ENCODE measurements at regions not wholly inside any gene's neighbourhood (a gene's known extent, or its start where the extent isn't known, plus 50 kb on each side); places are given as distances from the start of the nearest gene placed in this dataset.
"Not testable (repeated sequence)": the region's sequence is repeated elsewhere in the genome, so short reads cannot be mapped to it uniquely, and the experiment has no call there.

DNA sequence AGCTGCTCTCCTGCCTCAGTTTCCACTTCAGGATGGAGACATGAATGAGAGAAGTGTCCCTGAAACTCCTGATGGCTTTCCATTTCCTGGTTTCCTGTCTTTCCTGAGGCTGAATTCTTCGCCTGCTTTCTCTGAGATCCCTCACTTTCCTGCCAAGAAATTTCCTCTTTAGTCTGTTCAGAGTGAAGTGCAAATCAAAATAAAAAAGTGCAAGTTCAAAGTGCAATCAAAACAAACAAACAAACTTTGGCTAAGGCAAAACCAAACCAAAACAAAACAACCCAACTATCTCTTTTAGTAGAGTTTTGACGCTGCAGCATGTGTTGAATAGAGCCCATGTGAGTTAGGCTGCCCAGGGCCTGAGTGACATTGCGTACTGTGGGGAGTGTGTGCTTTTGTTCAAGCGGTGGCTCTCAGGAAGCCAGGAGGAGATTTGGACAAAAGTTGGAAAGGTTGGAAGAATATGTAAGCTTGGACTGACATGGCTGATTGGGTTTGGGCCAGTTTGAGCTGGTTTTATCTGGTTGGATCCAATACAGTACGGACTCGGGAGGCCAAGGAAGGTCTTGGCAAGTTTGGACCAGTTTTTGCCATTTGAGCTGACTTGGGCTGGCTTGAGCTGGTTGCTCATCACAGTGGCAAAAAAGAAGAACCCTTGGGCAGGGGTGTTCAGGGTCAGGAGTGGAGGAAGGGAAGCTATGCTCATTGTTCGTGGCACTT is 61.1 kb upstream of the TINAGL1 start:
- H3K4me3 ChIP-seq, result no peak overlapping the region
- no peaks in the 10 kb centered on the region for H3K36me3 ChIP-seq (ENCODE audit: insufficient read depth, low read length)
- no peak for TF ChIP-seq POLR2AphosphoS5 (IDR thresholded peaks at IDR 0.05; ENCODE audit: borderline replicate concordance, low read depth, low read length)
- TF ChIP-seq FOXP2 (optimal IDR thresholded peaks at IDR 0.05; ENCODE audit: control extremely low read depth, extremely low read length, insufficient read depth), result no peak
- TF ChIP-seq EZH2 (IDR thresholded peaks at IDR 0.05), result no peak
- no peak overlapping the region for H3K9ac ChIP-seq (ENCODE audit: insufficient read length)
- no peak overlapping the region for H3K27ac ChIP-seq
- DNase-seq (ENCODE audit: low read depth, low spot score), result no peak
- H3K9me3 ChIP-seq (ENCODE audit: low read depth, low read length), result no peaks in the 10 kb centered on the region

DNA sequence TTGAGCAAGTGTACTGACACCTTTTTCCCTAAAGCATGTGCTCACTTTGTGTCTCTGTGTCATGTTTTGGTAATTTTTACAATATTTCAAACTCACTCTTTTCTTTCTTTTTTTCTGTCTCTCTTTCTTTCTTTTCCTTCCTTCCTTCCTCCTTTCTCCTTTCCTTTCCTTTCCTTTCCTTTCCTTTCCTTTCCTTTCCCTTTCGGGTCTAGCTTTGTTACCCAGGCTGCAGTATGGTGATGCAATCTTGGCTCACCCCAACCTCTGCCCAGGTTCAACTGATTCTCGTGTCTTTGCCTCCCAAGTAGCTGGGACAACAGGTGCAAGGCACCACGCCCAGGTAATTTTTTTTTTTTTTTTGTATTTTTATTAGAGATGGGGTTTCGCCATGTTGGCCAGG is 60.4 kb upstream of the TINAGL1 start:
- TF ChIP-seq EZH2 (IDR thresholded peaks at IDR 0.05), result no peak
- no peak for TF ChIP-seq POLR2AphosphoS5 (IDR thresholded peaks at IDR 0.05; ENCODE audit: borderline replicate concordance, low read depth, low read length)
- no peak for TF ChIP-seq FOXP2 (optimal IDR thresholded peaks at IDR 0.05; ENCODE audit: control extremely low read depth, extremely low read length, insufficient read depth)
- DNase-seq (ENCODE audit: low read depth, low spot score), result no peak
- no peaks in the 10 kb centered on the region for H3K36me3 ChIP-seq (ENCODE audit: insufficient read depth, low read length)
- H3K9ac ChIP-seq (ENCODE audit: insufficient read length), result no peak overlapping the region
- H3K4me3 ChIP-seq, result no peak overlapping the region
- H3K9me3 ChIP-seq (ENCODE audit: low read depth, low read length), result no peaks in the 10 kb centered on the region
- H3K27ac ChIP-seq, result no peak overlapping the region

DNA sequence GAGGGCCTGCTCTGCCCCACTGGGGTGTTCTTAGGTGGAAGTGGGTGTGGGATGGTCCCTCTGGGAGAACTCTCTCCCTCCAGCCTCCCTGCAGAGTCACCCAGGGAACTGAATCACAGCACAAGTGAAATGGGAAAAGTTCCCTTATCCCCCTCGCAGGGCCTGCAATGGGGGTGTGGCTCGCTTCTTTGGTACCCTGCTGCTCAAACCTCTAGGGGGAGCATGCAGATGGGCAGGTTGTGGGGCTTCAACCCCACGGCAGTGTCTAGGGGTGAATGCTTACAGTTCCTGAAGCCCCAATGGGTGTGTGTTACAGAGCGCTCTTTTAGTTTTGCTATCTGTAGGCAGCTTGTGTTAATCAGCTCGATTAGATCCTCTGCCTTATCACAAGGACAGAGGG is 59.0 kb upstream of the TINAGL1 start:
- no peak overlapping the region for H3K4me3 ChIP-seq
- TF ChIP-seq FOXP2 (optimal IDR thresholded peaks at IDR 0.05; ENCODE audit: control extremely low read depth, extremely low read length, insufficient read depth) (no peak), EZH2 (IDR thresholded peaks at IDR 0.05) (no peak), POLR2AphosphoS5 (IDR thresholded peaks at IDR 0.05; ENCODE audit: borderline replicate concordance, low read depth, low read length) (no peak)
- DNase-seq (ENCODE audit: low read depth, low spot score), result no peak
- no peaks in the 10 kb centered on the region for H3K36me3 ChIP-seq (ENCODE audit: insufficient read depth, low read length)
- no peak overlapping the region for H3K27ac ChIP-seq
- no peak overlapping the region for H3K9ac ChIP-seq (ENCODE audit: insufficient read length)
- no peaks in the 10 kb centered on the region for H3K9me3 ChIP-seq (ENCODE audit: low read depth, low read length)

DNA sequence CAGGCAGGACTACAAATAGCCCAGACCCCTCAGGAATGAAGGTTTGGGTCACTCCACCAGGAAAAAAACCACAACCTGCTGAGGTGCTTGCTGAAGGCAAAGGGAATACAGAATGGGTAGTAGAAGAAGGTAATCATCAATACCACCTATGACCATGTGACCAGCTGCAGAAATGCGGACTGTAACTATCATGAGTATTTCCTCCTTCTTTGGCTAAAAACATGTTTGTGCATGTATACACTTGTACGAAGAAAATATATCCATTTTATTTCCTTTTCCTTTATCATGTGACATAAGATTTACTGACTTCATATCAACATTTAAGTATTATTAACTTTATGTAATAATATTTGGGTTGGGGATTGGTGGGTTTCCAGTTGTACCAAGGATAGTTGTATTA is 58.3 kb upstream of the TINAGL1 start:
- H3K9ac ChIP-seq (ENCODE audit: insufficient read length); H3K9me3 ChIP-seq (ENCODE audit: low read depth, low read length); DNase-seq (ENCODE audit: low read depth, low spot score); H3K4me3 ChIP-seq; H3K36me3 ChIP-seq (ENCODE audit: insufficient read depth, low read length); H3K27ac ChIP-seq: not testable (repeated sequence)

DNA sequence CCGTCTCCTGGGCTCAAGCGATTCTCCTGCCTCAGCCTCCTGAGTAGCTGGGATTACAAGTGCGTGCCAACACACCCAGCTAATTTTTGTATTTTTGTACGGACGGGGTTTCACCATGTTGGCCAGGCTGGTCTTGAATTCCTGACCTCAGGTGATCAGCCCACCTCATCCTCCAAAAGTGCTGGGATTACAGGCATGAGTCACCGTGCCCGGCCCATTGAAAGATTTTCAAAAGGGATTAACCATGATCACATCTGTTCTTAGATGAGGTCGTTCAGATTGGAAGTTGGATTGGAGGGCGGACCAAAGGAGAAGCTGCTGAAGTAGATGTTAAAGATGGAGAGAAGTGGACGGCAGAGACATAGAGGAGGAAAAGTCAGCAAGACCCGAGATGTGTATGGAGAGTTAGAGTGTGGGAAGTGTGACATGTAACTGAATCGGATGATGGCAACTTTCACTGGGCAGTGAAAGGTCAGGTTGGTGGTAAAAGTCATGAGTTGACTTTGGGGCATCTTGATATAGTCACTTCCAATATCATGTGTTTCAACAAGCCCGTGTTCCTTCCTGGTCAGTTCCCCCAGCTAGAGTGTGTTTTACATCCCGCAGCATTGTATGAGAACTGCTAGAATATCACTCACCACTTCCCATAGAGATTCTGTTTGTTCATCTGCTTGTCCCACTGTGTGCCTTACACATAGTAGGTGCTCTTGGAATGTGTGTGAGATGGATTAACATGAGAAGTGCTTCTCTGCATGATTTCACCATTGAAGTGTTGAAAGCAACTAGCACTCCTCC is 54.4 kb upstream of the TINAGL1 start:
- no peak for DNase-seq (ENCODE audit: low read depth, low spot score)
- Histone ChIP-seq H3K27ac (no peak overlapping the region), H3K9me3 (ENCODE audit: low read depth, low read length) (no peaks in the 10 kb centered on the region), H3K4me3 (no peak overlapping the region), H3K9ac (ENCODE audit: insufficient read length) (no peak overlapping the region), H3K36me3 (ENCODE audit: insufficient read depth, low read length) (no peaks in the 10 kb centered on the region)
- TF ChIP-seq FOXP2 (optimal IDR thresholded peaks at IDR 0.05; ENCODE audit: control extremely low read depth, extremely low read length, insufficient read depth) (no peak), EZH2 (IDR thresholded peaks at IDR 0.05) (no peak), POLR2AphosphoS5 (IDR thresholded peaks at IDR 0.05; ENCODE audit: borderline replicate concordance, low read depth, low read length) (no peak)

DNA sequence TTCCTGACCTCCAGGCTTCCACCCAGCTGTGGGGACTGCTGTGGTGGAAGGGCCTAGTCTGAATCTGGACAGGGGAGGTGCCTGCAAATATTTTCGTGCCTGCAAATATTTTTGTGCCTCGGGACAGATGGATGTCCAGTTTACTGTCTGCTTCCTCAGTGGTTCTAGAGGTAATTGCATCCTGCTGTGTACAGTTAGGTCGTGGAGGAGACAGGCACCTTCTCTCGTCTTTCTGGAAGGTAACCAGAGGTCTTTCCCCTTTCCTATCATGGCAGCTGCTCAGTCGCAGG is 53.8 kb upstream of the TINAGL1 start:
- Histone ChIP-seq H3K36me3 (ENCODE audit: insufficient read depth, low read length) (no peaks in the 10 kb centered on the region), H3K4me3 (no peak overlapping the region), H3K9ac (ENCODE audit: insufficient read length) (no peak overlapping the region), H3K27ac (no peak overlapping the region), H3K9me3 (ENCODE audit: low read depth, low read length) (no peaks in the 10 kb centered on the region)
- no peak for DNase-seq (ENCODE audit: low read depth, low spot score)
- TF ChIP-seq EZH2 (IDR thresholded peaks at IDR 0.05), result no peak
- TF ChIP-seq FOXP2 (optimal IDR thresholded peaks at IDR 0.05; ENCODE audit: control extremely low read depth, extremely low read length, insufficient read depth), result no peak
- no peak for TF ChIP-seq POLR2AphosphoS5 (IDR thresholded peaks at IDR 0.05; ENCODE audit: borderline replicate concordance, low read depth, low read length)

DNA sequence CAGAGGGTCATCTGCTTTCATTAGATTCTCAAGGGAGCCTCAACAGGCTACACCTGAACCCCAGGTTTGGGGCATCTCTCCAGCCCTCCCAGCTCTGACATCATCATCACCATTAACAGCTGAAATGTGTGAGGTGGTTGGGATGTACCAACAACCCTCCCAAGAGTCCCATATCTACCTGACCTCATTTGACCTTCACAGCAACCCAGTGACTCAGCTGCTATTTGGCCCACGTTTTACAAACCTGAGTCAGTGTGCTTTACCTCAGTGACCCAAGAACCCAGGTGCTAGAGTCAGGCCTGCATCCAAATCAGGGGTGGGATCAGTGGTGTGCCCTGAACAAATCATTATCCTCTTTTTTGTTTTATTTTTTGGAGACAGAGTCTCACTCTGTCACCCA is 53.3 kb upstream of the TINAGL1 start:
- TF ChIP-seq POLR2AphosphoS5 (IDR thresholded peaks at IDR 0.05; ENCODE audit: borderline replicate concordance, low read depth, low read length) (no peak), EZH2 (IDR thresholded peaks at IDR 0.05) (no peak), FOXP2 (optimal IDR thresholded peaks at IDR 0.05; ENCODE audit: control extremely low read depth, extremely low read length, insufficient read depth) (no peak)
- no peak overlapping the region for H3K9ac ChIP-seq (ENCODE audit: insufficient read length)
- no peak for DNase-seq (ENCODE audit: low read depth, low spot score)
- H3K27ac ChIP-seq, result no peak overlapping the region
- no peaks in the 10 kb centered on the region for H3K36me3 ChIP-seq (ENCODE audit: insufficient read depth, low read length)
- H3K9me3 ChIP-seq (ENCODE audit: low read depth, low read length), result no peaks in the 10 kb centered on the region
- no peak overlapping the region for H3K4me3 ChIP-seq

DNA sequence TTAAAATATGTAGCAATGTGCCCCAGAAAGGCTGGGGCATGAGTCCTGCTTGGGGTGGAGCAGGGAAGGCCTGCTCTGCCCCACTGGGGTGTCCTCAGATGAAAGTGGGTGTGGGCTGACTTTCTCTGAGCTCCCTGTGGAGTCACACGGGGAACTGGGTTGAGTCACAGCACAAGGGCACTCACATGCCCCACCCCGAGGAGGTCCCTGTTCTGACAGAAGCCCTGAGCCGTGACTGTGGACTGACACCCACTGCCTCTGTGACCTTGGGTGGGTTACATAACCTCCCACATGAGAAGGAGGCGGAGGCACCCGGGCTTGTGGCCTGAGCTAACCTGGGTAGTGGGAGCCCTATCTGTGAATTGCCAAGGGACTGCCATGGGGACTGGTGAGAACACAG is 52.5 kb upstream of the TINAGL1 start:
- TF ChIP-seq EZH2 (IDR thresholded peaks at IDR 0.05) (no peak), POLR2AphosphoS5 (IDR thresholded peaks at IDR 0.05; ENCODE audit: borderline replicate concordance, low read depth, low read length) (no peak), FOXP2 (optimal IDR thresholded peaks at IDR 0.05; ENCODE audit: control extremely low read depth, extremely low read length, insufficient read depth) (no peak)
- Histone ChIP-seq H3K9me3 (ENCODE audit: low read depth, low read length) (no peaks in the 10 kb centered on the region), H3K36me3 (ENCODE audit: insufficient read depth, low read length) (no peaks in the 10 kb centered on the region), H3K9ac (ENCODE audit: insufficient read length) (no peak overlapping the region), H3K27ac (no peak overlapping the region), H3K4me3 (no peak overlapping the region)
- no peak for DNase-seq (ENCODE audit: low read depth, low spot score)
